Ovary (tissue), 3 donors: ENCODE measurements at regions not wholly inside any gene's neighbourhood (a gene's known extent, or its start where the extent isn't known, plus 50 kb on each side); places are given as distances from the start of the nearest gene placed in this dataset.

Experiments used
- CTCF ChIP-seq, 3 donors: fragments of 450-650 bp in 2 of 3; fragments of 200-600 bp in 1 of 3; IDR thresholded peaks; one replicate each; pipeline versions ENCODE4 v1.5.1 to v1.8.0; 2016 to 2022; ENCODE audit warnings: antibody characterized with exemption in 3 of 3, mild to moderate bottlenecking in 1 of 3
- POLR2A ChIP-seq: fragments of 450-650 bp; IDR thresholded peaks from one replicate; pipeline ENCODE4 v1.6.1; 2017; ENCODE audit warnings: antibody characterized with exemption, mild to moderate bottlenecking, moderate library complexity
- donor health status: DM: no; HTN: no; CAD: no.

- no peak for TF ChIP-seq POLR2A
- no peak for TF ChIP-seq CTCF (IDR thresholded peaks at IDR 0.05)
Measured at GRCh38 chr11:22467248-22467647, 129.1 kb downstream of the SLC17A6 start.
